K562 (cell line): ENCODE measurements at regions not wholly inside any gene's neighbourhood (a gene's known extent, or its start where the extent isn't known, plus 50 kb on each side); places are given as distances from the start of the nearest gene placed in this dataset.

Experiments
- BCL6 ChIP-seq: fragments of 250-450 bp; sonication (Bioruptor Pico); IDR thresholded peaks from 2 replicates; pipeline ENCODE4 v1.4.0; 2020
- ELF2 ChIP-seq: fragments of 250-450 bp; sonication (Bioruptor Pico); IDR thresholded peaks from 2 replicates; pipeline ENCODE4 v1.5.0; 2021; ENCODE audit warnings: mild to moderate bottlenecking
- FOXK1 ChIP-seq: sonication (generic); formaldehyde crosslinking; IDR thresholded peaks from 2 replicates; pipeline ENCODE4 v1.8.0; 2022; ENCODE audit warnings: missing genetic modification reagents, mild to moderate bottlenecking, borderline replicate concordance
- GABPA ChIP-seq: fragments of 200-800 bp; sonication (Bioruptor generic); conservative IDR thresholded peaks from 2 replicates; pipeline ENCODE4 v1.6.1; 2016; ENCODE audit warnings: low read depth, missing genetic modification characterization, missing compliant biosample characterization
- KDM1A ChIP-seq, 2 experiments: fragments of 450-650 bp; IDR thresholded peaks; 2 replicates each; pipeline ENCODE4 v1.6.1; 2016; ENCODE audit warnings: mild to moderate bottlenecking in 2 of 2
- NCOA6 ChIP-seq: fragments of 450-650 bp; IDR thresholded peaks from 2 replicates; pipeline ENCODE4 v1.6.1; 2017; ENCODE audit warnings: mild to moderate bottlenecking
- PHF21A ChIP-seq: fragments of 450-650 bp; IDR thresholded peaks from 2 replicates; pipeline ENCODE4 v1.6.1; 2017; ENCODE audit warnings: low read depth, borderline replicate concordance
- RREB1 ChIP-seq: fragments of 250-450 bp; sonication (Bioruptor Pico); IDR thresholded peaks from 2 replicates; pipeline ENCODE4 v1.4.0; 2020
- RUNX1 ChIP-seq: sonication (generic); IDR thresholded peaks from 2 replicates; pipeline ENCODE4 v1.6.1; 2016; ENCODE audit warnings: antibody characterized with exemption, low read depth
- SIRT6 ChIP-seq: IDR thresholded peaks from one replicate; pipeline ENCODE4 v1.6.1; 2012; ENCODE audit warnings: low read depth, mild to moderate bottlenecking, control low read depth, inconsistent platforms, low read length, moderate library complexity
- SMAD3 ChIP-seq: fragments of 450-650 bp; formaldehyde crosslinking; conservative IDR thresholded peaks from 2 replicates; pipeline ENCODE4 v1.4.0; 2020; ENCODE audit warnings: mild to moderate bottlenecking
- SNIP1 ChIP-seq: fragments of 450-650 bp; IDR thresholded peaks from 2 replicates; pipeline ENCODE4 v1.7.1; 2017; ENCODE audit warnings: low read depth, mild to moderate bottlenecking
- STAT6 ChIP-seq: sonication (generic); formaldehyde crosslinking; IDR thresholded peaks from 2 replicates; pipeline ENCODE4 v1.8.1; 2023; ENCODE audit warnings: mild to moderate bottlenecking, missing genetic modification reagents
- TARDBP ChIP-seq: fragments of 450-650 bp; IDR thresholded peaks from 2 replicates; pipeline ENCODE4 v1.6.1; 2016
- TEAD1 ChIP-seq, 2 experiments: fragments of 450-650 bp in 1 of 2; sonication (generic) in 1 of 2; formaldehyde crosslinking; IDR thresholded peaks; 2 replicates each; pipeline versions ENCODE4 v1.4.0 to v1.8.0; 2020 to 2022; ENCODE audit warnings: mild to moderate bottlenecking in 2 of 2, missing genetic modification reagents in 1 of 2
- ZBTB17 ChIP-seq: fragments of 450-650 bp; formaldehyde crosslinking; IDR thresholded peaks from 2 replicates; pipeline ENCODE4 v1.4.0; 2020; ENCODE audit warnings: mild to moderate bottlenecking
- ZBTB7A ChIP-seq: IDR thresholded peaks from 2 replicates; pipeline ENCODE4 v1.6.1; 2011; ENCODE audit warnings: low read depth, mild to moderate bottlenecking, low read length, moderate library complexity, borderline replicate concordance; ENCODE audit not compliant: control insufficient read depth
- ZKSCAN3 ChIP-seq: fragments of 250-450 bp; sonication (Bioruptor Pico); IDR thresholded peaks from 2 replicates; pipeline ENCODE4 v1.4.0; 2020
- ZNF398 ChIP-seq: fragments of 250-450 bp; sonication (Bioruptor Pico); IDR thresholded peaks from 2 replicates; pipeline ENCODE4 v1.8.0; 2021; ENCODE audit warnings: moderate library complexity, mild to moderate bottlenecking, inconsistent platforms

GRCh38 chr12:89251342-89252271 lies 100.7 kb downstream of the DUSP6 start (continued):
- TF ChIP-seq ZNF398 (CRISPR knock-in tag), result no peak
- TF ChIP-seq RUNX1, result no peak
- 0 out of 4 replicates have a peak, but pooled peaks of 1 of the 2 experiments have one; percentile 8 for TF ChIP-seq TEAD1 (CRISPR knock-in tag; IDR thresholded peaks at IDR 0.05)
- no peak for TF ChIP-seq RREB1 (CRISPR knock-in tag)
- TF ChIP-seq STAT6 (CRISPR knock-in tag), result no peak
- TF ChIP-seq SIRT6, result no peak
- peak; percentile 28; the same call in 1 of the 2 replicates for TF ChIP-seq GABPA (tag)
- no peak for TF ChIP-seq SNIP1
- no peak for TF ChIP-seq ELF2
- no peak for TF ChIP-seq PHF21A
- TF ChIP-seq BCL6 (CRISPR knock-in tag), result no peak
- no peak for TF ChIP-seq ZBTB7A
- TF ChIP-seq SMAD3 (CRISPR knock-in tag), result no peak
- TF ChIP-seq KDM1A (IDR thresholded peaks at IDR 0.05), result no peak
- TF ChIP-seq ZKSCAN3, result no peak
- no peak for TF ChIP-seq NCOA6
- no peak for TF ChIP-seq TARDBP
- TF ChIP-seq FOXK1 (CRISPR knock-in tag), result no peak
- TF ChIP-seq ZBTB17 (CRISPR knock-in tag), result peak; percentile 25; the same call in 1 of the 2 replicates
